ENCODE measurements at regions not wholly inside any gene's neighbourhood (a gene's known extent, or its start where the extent isn't known, plus 50 kb on each side); places are given as distances from the start of the nearest gene placed in this dataset.

GRCh38 chr2:210816769-210817168 lies 260.4 kb downstream of the CPS1 start:
- Histone ChIP-seq H3K79me2 (ENCODE audit: insufficient read depth, low read length) (no peaks in the 10 kb centered on the region), H2AFZ (ENCODE audit: low read length) (no peak overlapping the region), H4K20me1 (ENCODE audit: insufficient read depth, low read length) (no peaks in the 10 kb centered on the region), H3K4me1 (ENCODE audit: insufficient read depth, low read length) (no peaks in the 10 kb centered on the region), H3K27me3 (ENCODE audit: insufficient read depth, low read length) (no peaks in the 10 kb centered on the region), H3K27ac (ENCODE audit: low read depth, low read length) (no peak overlapping the region), H3K4me2 (ENCODE audit: insufficient read depth, low read length) (no peak overlapping the region), H3K9me3 (ENCODE audit: low read depth, low read length) (peaks cover 4% of the 10 kb centered on the region), H3K4me3 (ENCODE audit: insufficient read depth, low read length) (no peak overlapping the region), H3K36me3 (ENCODE audit: insufficient read depth, low read length) (no peaks in the 10 kb centered on the region)
- no peak for DNase-seq (ENCODE audit: insufficient read length, low spot score, missing footprints)
- TF ChIP-seq, protein P1, sequence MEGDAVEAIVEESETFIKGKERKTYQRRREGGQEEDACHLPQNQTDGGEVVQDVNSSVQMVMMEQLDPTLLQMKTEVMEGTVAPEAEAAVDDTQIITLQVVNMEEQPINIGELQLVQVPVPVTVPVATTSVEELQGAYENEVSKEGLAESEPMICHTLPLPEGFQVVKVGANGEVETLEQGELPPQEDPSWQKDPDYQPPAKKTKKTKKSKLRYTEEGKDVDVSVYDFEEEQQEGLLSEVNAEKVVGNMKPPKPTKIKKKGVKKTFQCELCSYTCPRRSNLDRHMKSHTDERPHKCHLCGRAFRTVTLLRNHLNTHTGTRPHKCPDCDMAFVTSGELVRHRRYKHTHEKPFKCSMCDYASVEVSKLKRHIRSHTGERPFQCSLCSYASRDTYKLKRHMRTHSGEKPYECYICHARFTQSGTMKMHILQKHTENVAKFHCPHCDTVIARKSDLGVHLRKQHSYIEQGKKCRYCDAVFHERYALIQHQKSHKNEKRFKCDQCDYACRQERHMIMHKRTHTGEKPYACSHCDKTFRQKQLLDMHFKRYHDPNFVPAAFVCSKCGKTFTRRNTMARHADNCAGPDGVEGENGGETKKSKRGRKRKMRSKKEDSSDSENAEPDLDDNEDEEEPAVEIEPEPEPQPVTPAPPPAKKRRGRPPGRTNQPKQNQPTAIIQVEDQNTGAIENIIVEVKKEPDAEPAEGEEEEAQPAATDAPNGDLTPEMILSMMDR (IDR thresholded peaks at IDR 0.05; ENCODE audit: extremely low read depth, low read depth, low read length), result no peak

- Histone ChIP-seq H3K4me1 (ENCODE audit: insufficient read depth, low read length) (no peaks in the 10 kb centered on the region), H3K4me3 (ENCODE audit: insufficient read depth, low read length) (no peak overlapping the region), H3K9me3 (ENCODE audit: low read depth, low read length) (peaks cover 4% of the 10 kb centered on the region), H2AFZ (ENCODE audit: low read length) (no peak overlapping the region), H3K4me2 (ENCODE audit: insufficient read depth, low read length) (no peak overlapping the region), H3K36me3 (ENCODE audit: insufficient read depth, low read length) (no peaks in the 10 kb centered on the region), H4K20me1 (ENCODE audit: insufficient read depth, low read length) (no peaks in the 10 kb centered on the region), H3K27ac (ENCODE audit: low read depth, low read length) (no peak overlapping the region), H3K79me2 (ENCODE audit: insufficient read depth, low read length) (no peaks in the 10 kb centered on the region), H3K27me3 (ENCODE audit: insufficient read depth, low read length) (no peaks in the 10 kb centered on the region)
- TF ChIP-seq, protein P1 (IDR thresholded peaks at IDR 0.05; ENCODE audit: extremely low read depth, low read depth, low read length), result no peak
- no peak for DNase-seq (ENCODE audit: insufficient read length, low spot score, missing footprints)
Observed at GRCh38 chr2:210818473-210818872, 262.1 kb downstream of the CPS1 start.

- H3K4me2 ChIP-seq (ENCODE audit: insufficient read depth, low read length), result no peak overlapping the region
- no peaks in the 10 kb centered on the region for H3K27me3 ChIP-seq (ENCODE audit: insufficient read depth, low read length)
- no peak overlapping the region for H2AFZ ChIP-seq (ENCODE audit: low read length)
- no peaks in the 10 kb centered on the region for H4K20me1 ChIP-seq (ENCODE audit: insufficient read depth, low read length)
- no peak overlapping the region for H3K4me3 ChIP-seq (ENCODE audit: insufficient read depth, low read length)
- TF ChIP-seq, protein P1 (IDR thresholded peaks at IDR 0.05; ENCODE audit: extremely low read depth, low read depth, low read length), result no peak
- no peaks in the 10 kb centered on the region for H3K79me2 ChIP-seq (ENCODE audit: insufficient read depth, low read length)
- no peaks in the 10 kb centered on the region for H3K36me3 ChIP-seq (ENCODE audit: insufficient read depth, low read length)
- H3K9me3 ChIP-seq (ENCODE audit: low read depth, low read length), result peaks cover 2% of the 10 kb centered on the region
- H3K27ac ChIP-seq (ENCODE audit: low read depth, low read length), result no peak overlapping the region
- H3K4me1 ChIP-seq (ENCODE audit: insufficient read depth, low read length), result no peaks in the 10 kb centered on the region
- DNase-seq (ENCODE audit: insufficient read length, low spot score, missing footprints), result no peak
Observed at GRCh38 chr2:210833403-210833802, 277.0 kb downstream of the CPS1 start.

DNA sequence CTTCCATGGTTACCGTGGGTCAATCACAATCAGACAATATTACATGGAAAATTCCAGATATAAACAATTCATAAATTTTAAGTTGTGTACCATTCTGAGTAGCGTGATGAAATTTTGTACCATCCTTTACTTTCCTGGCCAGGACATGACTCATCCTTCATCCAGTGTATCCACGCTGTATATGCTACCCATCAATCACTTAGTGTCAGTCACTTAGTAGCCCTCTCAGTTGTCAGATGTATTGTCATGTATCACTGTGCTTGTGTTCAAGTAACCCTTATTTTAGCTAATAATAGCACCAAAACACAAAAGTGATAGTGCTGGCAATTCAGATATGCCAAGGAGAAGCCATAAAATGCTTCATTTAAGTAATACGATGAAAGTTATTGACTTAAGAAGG lies 282.6 kb downstream of the CPS1 start:
- Histone ChIP-seq H3K36me3 (ENCODE audit: insufficient read depth, low read length) (no peaks in the 10 kb centered on the region), H3K27me3 (ENCODE audit: insufficient read depth, low read length) (no peaks in the 10 kb centered on the region), H3K4me1 (ENCODE audit: insufficient read depth, low read length) (no peaks in the 10 kb centered on the region), H3K9me3 (ENCODE audit: low read depth, low read length) (peaks cover 2% of the 10 kb centered on the region), H2AFZ (ENCODE audit: low read length) (no peak overlapping the region), H3K4me2 (ENCODE audit: insufficient read depth, low read length) (no peak overlapping the region), H3K27ac (ENCODE audit: low read depth, low read length) (no peak overlapping the region), H4K20me1 (ENCODE audit: insufficient read depth, low read length) (no peaks in the 10 kb centered on the region), H3K4me3 (ENCODE audit: insufficient read depth, low read length) (no peak overlapping the region), H3K79me2 (ENCODE audit: insufficient read depth, low read length) (no peaks in the 10 kb centered on the region)
- TF ChIP-seq, protein P1 (IDR thresholded peaks at IDR 0.05; ENCODE audit: extremely low read depth, low read depth, low read length), result no peak
- no peak for DNase-seq (ENCODE audit: insufficient read length, low spot score, missing footprints)

Measured in osteoblast (primary cell).